ENCODE measurements at regions not wholly inside any gene's neighbourhood (a gene's known extent, or its start where the extent isn't known, plus 50 kb on each side); places are given as distances from the start of the nearest gene placed in this dataset.
"Not testable (repeated sequence)": the region's sequence is repeated elsewhere in the genome, so short reads cannot be mapped to it uniquely, and the experiment has no call there.

- H3K27ac ChIP-seq; H3K27me3 ChIP-seq (replicated peaks); H3K4me3 ChIP-seq (ENCODE audit: low read depth, low read length); H3K36me3 ChIP-seq (replicated peaks); DNase-seq; in situ Hi-C loops (cut with HindIII; ENCODE audit: low pct_ligation_motif_present, low sequenced_read_pairs): not testable (repeated sequence)
Observed at GRCh38 chr17:20633268-20634059, 53.9 kb downstream of the CDRT15L2 start.

- H3K36me3 ChIP-seq (replicated peaks); H3K27me3 ChIP-seq (replicated peaks); DNase-seq; H3K27ac ChIP-seq; in situ Hi-C loops (cut with HindIII; ENCODE audit: low pct_ligation_motif_present, low sequenced_read_pairs); H3K4me3 ChIP-seq (ENCODE audit: low read depth, low read length): not testable (repeated sequence)
Observed at GRCh38 chr17:20640147-20640546, 60.6 kb downstream of the CDRT15L2 start.

DNA sequence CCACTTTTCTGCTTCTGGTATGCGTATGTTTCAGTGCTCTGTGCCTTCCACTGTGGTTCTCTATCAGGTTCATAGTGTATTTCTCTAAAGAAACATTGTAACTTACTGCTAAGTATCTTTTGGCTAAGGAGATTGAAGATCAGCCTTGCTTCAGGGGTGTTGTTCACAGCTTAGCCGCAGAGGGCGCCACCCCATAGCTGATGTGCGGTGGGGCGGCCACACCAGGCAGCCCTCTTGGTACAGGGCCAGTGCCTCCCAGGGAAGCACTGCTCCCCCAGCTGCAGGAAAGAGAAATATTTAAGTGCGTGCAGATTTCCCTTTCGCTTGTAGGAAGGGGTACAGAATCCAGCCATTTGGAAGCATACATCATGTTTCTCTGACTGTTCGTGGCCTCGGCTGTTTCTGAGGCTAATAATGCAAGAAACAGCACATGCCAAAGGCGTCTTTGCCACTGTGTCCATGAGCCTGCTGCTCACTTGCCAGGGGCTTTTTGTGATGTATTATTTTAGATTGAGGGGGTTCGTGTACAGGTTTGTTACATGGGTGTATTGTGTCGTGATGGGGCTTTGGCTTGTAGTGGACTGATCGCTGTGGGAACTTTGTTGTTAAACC, 67.2 kb downstream of the CDRT15L2 start:
- H3K36me3 ChIP-seq (replicated peaks); in situ Hi-C loops (cut with HindIII; ENCODE audit: low pct_ligation_motif_present, low sequenced_read_pairs); H3K27ac ChIP-seq; DNase-seq; H3K4me3 ChIP-seq (ENCODE audit: low read depth, low read length); H3K27me3 ChIP-seq (replicated peaks): not testable (repeated sequence)
- TF ChIP-seq, protein P1, sequence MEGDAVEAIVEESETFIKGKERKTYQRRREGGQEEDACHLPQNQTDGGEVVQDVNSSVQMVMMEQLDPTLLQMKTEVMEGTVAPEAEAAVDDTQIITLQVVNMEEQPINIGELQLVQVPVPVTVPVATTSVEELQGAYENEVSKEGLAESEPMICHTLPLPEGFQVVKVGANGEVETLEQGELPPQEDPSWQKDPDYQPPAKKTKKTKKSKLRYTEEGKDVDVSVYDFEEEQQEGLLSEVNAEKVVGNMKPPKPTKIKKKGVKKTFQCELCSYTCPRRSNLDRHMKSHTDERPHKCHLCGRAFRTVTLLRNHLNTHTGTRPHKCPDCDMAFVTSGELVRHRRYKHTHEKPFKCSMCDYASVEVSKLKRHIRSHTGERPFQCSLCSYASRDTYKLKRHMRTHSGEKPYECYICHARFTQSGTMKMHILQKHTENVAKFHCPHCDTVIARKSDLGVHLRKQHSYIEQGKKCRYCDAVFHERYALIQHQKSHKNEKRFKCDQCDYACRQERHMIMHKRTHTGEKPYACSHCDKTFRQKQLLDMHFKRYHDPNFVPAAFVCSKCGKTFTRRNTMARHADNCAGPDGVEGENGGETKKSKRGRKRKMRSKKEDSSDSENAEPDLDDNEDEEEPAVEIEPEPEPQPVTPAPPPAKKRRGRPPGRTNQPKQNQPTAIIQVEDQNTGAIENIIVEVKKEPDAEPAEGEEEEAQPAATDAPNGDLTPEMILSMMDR (IDR thresholded peaks at IDR 0.05; ENCODE audit: low read depth, low read length, missing control alignments) = peak; percentile 41

- in situ Hi-C loops (cut with HindIII; ENCODE audit: low pct_ligation_motif_present, low sequenced_read_pairs); H3K27ac ChIP-seq; H3K4me3 ChIP-seq (ENCODE audit: low read depth, low read length); H3K27me3 ChIP-seq (replicated peaks); DNase-seq; H3K36me3 ChIP-seq (replicated peaks): not testable (repeated sequence)
Observed at GRCh38 chr17:20649097-20649767, 69.7 kb downstream of the CDRT15L2 start.

DNA sequence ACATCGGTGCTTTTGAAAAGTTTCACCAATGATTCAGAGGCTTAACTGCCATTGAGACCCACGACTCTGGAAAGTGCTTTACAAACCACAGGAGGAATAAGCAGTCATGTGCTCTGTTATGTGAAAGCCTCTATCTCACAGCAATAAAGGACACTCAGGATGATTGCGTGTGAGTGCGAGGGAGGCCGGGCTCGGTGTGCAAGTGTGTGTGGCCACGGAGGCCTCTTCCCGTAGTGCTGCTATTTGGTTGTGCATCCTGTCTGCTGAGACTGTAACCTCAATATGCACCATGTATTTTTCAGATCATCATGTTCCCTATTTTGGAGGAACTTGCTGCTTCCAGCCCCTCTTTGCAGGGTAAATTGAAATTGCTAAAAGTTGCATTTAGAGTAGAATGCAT, 71.5 kb downstream of the CDRT15L2 start:
- H3K4me3 ChIP-seq (ENCODE audit: low read depth, low read length); in situ Hi-C loops (cut with HindIII; ENCODE audit: low pct_ligation_motif_present, low sequenced_read_pairs); DNase-seq; H3K27me3 ChIP-seq (replicated peaks); H3K27ac ChIP-seq; H3K36me3 ChIP-seq (replicated peaks): not testable (repeated sequence)

DNA sequence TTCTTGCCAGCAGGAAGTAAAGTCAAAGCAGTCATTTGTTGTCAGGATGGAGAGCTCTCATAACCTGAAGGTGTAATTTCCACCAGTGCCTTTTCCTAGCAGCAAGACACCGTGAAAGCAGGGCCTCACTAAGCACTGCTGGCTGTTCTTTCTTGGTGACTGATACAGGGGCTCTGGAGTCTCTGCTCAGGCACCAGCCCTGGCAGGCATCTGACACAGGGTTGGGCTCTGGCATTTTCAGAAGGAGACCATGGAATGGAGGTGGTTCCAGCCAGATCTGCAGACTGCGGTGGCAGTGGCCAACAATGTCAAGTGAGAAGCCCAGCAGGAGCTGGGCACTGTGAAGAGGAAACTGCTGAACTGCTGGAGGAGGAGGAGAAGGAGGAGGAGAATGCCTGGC, 72.2 kb downstream of the CDRT15L2 start:
- DNase-seq; H3K36me3 ChIP-seq (replicated peaks); in situ Hi-C loops (cut with HindIII; ENCODE audit: low pct_ligation_motif_present, low sequenced_read_pairs); H3K27me3 ChIP-seq (replicated peaks); H3K27ac ChIP-seq; H3K4me3 ChIP-seq (ENCODE audit: low read depth, low read length): not testable (repeated sequence)

- in situ Hi-C loops (cut with HindIII; ENCODE audit: low pct_ligation_motif_present, low sequenced_read_pairs); H3K36me3 ChIP-seq (replicated peaks); H3K27ac ChIP-seq; H3K27me3 ChIP-seq (replicated peaks); DNase-seq; H3K4me3 ChIP-seq (ENCODE audit: low read depth, low read length): not testable (repeated sequence)
Observed at GRCh38 chr17:20653391-20653790, 73.9 kb downstream of the CDRT15L2 start.

- in situ Hi-C loops (cut with HindIII; ENCODE audit: low pct_ligation_motif_present, low sequenced_read_pairs) = not testable (repeated sequence)
Observed at GRCh38 chr17:20654114-20654513, 74.6 kb downstream of the CDRT15L2 start.

DNA sequence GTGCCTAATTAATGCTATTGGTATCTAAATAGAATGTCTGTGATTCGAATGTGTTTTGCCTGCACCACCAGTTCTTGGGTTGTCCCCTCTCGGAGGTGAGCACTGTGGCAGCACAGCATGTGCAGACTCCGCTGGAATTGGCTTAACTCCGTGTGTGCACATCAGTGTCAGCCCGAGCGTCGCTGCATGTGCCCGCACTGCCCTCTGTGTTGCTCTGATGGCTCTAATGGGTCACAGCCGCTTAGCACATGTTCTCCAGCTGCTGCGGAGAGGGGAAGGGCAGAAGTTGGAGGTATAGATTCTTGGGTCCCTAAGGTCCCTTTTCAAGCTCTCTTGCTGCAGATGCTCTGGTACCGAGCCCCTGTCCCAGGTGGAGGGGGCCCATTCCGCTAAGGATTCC, 75.1 kb downstream of the CDRT15L2 start:
- H3K36me3 ChIP-seq (replicated peaks); DNase-seq; H3K27me3 ChIP-seq (replicated peaks); H3K27ac ChIP-seq; in situ Hi-C loops (cut with HindIII; ENCODE audit: low pct_ligation_motif_present, low sequenced_read_pairs); H3K4me3 ChIP-seq (ENCODE audit: low read depth, low read length): not testable (repeated sequence)

More at GRCh38 chr17:20654114-20654513, 74.6 kb downstream of the CDRT15L2 start:
- DNase-seq; H3K27ac ChIP-seq; H3K27me3 ChIP-seq (replicated peaks); H3K4me3 ChIP-seq (ENCODE audit: low read depth, low read length); H3K36me3 ChIP-seq (replicated peaks): not testable (repeated sequence)

- peak; percentile 71 for DNase-seq
- H3K27me3 ChIP-seq (replicated peaks); in situ Hi-C loops (cut with HindIII; ENCODE audit: low pct_ligation_motif_present, low sequenced_read_pairs); H3K36me3 ChIP-seq (replicated peaks); H3K4me3 ChIP-seq (ENCODE audit: low read depth, low read length): not testable (repeated sequence)
- H3K27ac ChIP-seq = peak overlapping the region; percentile 92
Observed at GRCh38 chr17:20665103-20665955, 85.8 kb downstream of the CDRT15L2 start.

All from brain microvascular endothelial cell (primary cell).